ENCODE measurements at regions not wholly inside any gene's neighbourhood (a gene's known extent, or its start where the extent isn't known, plus 50 kb on each side); places are given as distances from the start of the nearest gene placed in this dataset.

DNA sequence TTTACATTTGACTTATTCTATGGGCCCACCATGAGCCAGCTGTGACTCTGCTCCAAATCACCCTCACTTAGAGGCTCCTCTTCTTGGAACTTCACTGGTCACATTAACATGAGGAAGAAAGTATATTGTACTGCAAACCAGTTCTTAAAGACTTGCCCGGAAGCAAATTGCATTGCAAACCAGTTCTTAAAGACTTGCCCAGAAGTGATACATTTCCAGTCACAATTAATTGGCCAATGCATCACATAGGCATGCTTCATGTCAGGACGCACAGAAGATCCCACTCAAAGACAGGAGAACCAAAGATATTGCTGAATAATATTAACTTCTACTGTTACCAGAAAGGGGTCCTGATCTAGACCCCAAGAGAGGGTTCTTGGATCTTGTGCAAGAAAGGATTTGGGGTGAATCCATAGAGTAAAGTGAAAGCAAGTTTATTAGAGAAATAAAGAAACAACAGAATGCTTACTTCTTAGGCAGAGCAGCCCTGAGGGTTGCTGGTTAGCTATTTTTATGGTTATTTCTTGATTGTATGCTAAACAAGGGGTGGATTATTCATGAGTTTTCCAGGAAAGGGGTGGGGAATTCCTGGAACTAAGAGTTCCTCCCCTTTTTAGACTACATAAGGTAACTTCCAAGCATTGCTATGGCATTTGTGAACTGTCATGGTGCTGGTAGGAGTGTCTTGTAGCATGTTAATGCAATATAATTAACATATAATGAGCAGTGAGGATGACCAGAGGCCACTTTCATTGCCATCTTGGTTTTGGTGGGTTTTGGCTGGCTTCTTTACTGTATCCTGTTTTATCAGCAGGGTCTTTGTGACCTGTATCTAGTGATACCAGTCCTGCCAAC, 54.6 kb upstream of the HCCS start:
- DNase-seq (ENCODE audit: low spot score) = no peak

GRCh38 chrX:11059933-11060332, 51.2 kb upstream of the HCCS start:
- no peak for DNase-seq (ENCODE audit: low spot score)
